ENCODE measurements at regions not wholly inside any gene's neighbourhood (a gene's known extent, or its start where the extent isn't known, plus 50 kb on each side); places are given as distances from the start of the nearest gene placed in this dataset.

DNA sequence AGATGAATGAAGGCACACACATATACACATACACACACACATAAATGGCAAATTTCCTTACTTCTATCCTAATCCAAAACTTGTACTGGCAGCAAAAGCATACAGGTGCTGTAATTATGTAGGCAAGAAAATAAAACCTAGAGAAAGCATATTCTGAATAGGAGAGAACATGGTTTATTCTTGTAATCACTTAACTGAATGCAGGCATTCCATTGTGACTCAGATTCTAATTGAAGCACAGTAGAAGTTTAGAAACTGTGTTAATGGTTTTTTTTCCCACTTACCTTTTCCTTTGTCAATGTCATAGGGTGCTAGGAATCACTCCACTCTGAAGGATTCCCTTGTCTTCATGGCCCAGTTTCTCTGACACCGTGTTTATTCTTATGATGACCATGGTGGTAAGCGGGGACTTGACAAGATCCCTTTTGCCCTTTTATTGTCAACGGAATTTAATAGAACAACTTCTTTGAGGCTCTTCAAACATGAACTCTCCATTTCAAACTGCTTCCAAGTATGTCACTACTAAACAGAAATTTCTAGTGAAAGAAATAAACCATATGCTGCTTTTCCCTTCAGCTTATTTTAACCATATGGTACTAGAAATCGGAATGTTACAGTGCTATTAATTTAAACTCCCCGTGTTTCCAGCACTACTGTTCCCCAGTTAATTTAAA is 164.2 kb downstream of the OGFRL1 start:
- no peaks in the 10 kb centered on the region for H3K4me1 ChIP-seq (ENCODE audit: control insufficient read depth, extremely low read depth, insufficient read depth, low read length)
- H3K79me2 ChIP-seq (ENCODE audit: control insufficient read depth, insufficient read depth, low read length): no peaks in the 10 kb centered on the region
- no peak overlapping the region for H3K9ac ChIP-seq (replicated peaks; ENCODE audit: extremely low read depth, insufficient read depth, low read length)
- H4K20me1 ChIP-seq (replicated peaks; ENCODE audit: control insufficient read depth, extremely low read depth, insufficient read depth, low read length): no peaks in the 10 kb centered on the region
- DNase-seq (ENCODE audit: low read depth, low spot score) (no peak), FAIRE-seq (no peak)
- POLR2A ChIA-PET: no interaction called here
- no peak overlapping the region for H2AFZ ChIP-seq (ENCODE audit: low read depth, low read length)
- H3K36me3 ChIP-seq (ENCODE audit: control insufficient read depth in 2 of 2, extremely low read depth in 1 of 2, insufficient read depth in 2 of 2, low read length in 2 of 2): no peaks in the 10 kb centered on the region
- no TSS peak for BruUV-seq (replicated peaks)
- CTCF ChIA-PET: interaction anchor here (1.4 kb wide), 1 partner anchor 9 kb away, joined by 3 read pairs; no protein-coding TSS in a partner anchor
- no peaks in the 10 kb centered on the region for H3K27me3 ChIP-seq (ENCODE audit: control insufficient read depth in 2 of 2, insufficient read depth in 2 of 2, low read length in 2 of 2)
- TF ChIP-seq EZH2 (IDR thresholded peaks at IDR 0.05; ENCODE audit: borderline replicate concordance, low read depth, low read length, severe bottlenecking) (no peak), CTCF (IDR thresholded peaks at IDR 0.05; ENCODE audit: extremely low read depth in 1 of 2, insufficient read depth in 1 of 2, low read depth in 1 of 2, low read length in 2 of 2) (no peak), POLR2A (IDR thresholded peaks at IDR 0.05; ENCODE audit: low read depth, low read length) (no peak), FOS (IDR thresholded peaks at IDR 0.05; ENCODE audit: borderline replicate concordance, insufficient read depth, low read length) (no peak), GATA2 (IDR thresholded peaks at IDR 0.05; ENCODE audit: insufficient read depth, insufficient read length, low read depth, low read length) (no peak), POLR2AphosphoS5 (IDR thresholded peaks at IDR 0.05; ENCODE audit: insufficient read depth, low read depth, low read length) (no peak), JUN (IDR thresholded peaks at IDR 0.05; ENCODE audit: borderline replicate concordance, insufficient read depth, insufficient read length, low read depth) (no peak), MYC (IDR thresholded peaks at IDR 0.05; ENCODE audit: low read depth, low read length) (no peak), MAX (IDR thresholded peaks at IDR 0.05; ENCODE audit: insufficient read depth, insufficient read length) (no peak)
- H3K4me2 ChIP-seq (ENCODE audit: insufficient read depth, low read length): no peak overlapping the region
- no peak overlapping the region for H3K27ac ChIP-seq (ENCODE audit: insufficient read depth, low read depth, low read length)
- H3K4me3 ChIP-seq (replicated peaks in 1 of 3; ENCODE audit: insufficient read depth in 1 of 3, low read depth in 1 of 3, low read length in 3 of 3): no peak overlapping the region
- intact Hi-C loops (cut with micrococcal nuclease) (loop anchor here (10.0 kb wide), 1 partner anchor 618 kb away; no protein-coding TSS in a partner anchor), dilution Hi-C loops (cut with MboI; ENCODE audit: extremely low pct_ligation_motif_present, low sequenced_read_pairs) (no loop called here)
- H3K9me3 ChIP-seq (replicated peaks; ENCODE audit: control insufficient read depth, insufficient read depth, low read length): no peaks in the 10 kb centered on the region
- H3K9me1 ChIP-seq (replicated peaks; ENCODE audit: control insufficient read depth, extremely low read depth, insufficient read depth, low read length): no peaks in the 10 kb centered on the region
